Muscle of arm (tissue), 1 donor: ENCODE measurements at regions not wholly inside any gene's neighbourhood (a gene's known extent, or its start where the extent isn't known, plus 50 kb on each side); places are given as distances from the start of the nearest gene placed in this dataset.
A peak's percentile ranks its signal among the peaks of the same experiment; 100 is the strongest.

ENCODE experiments used
- DNase-seq: peaks from one replicate; pipeline ENCODE4 v3.0.0-alpha.2; 2013

DNA sequence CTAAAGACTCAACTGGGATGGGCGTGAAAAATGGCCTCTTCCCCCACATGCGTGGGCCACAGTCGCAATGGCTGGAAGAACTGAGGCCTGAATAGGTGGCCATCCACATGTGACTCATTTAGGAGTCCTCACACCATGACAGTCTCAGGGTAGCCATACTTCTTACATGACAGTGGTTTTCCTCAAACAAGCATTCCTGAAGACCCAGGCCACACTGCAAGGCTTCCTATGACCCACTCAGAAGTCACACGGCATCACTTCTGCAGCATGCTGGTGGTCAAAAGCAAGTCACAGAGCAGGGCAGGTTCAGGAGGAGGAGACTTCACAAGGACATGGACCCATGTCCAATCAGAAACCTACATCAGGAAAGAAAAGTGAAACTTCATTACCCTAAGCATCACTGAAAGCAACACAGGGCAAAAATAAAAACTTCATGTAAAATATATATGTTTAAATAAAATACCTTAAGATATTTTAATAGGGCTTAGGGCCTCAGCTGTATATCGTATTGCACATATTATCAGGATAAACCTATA is 257.1 kb downstream of the OPA1 start:
- no peak for DNase-seq

DNA sequence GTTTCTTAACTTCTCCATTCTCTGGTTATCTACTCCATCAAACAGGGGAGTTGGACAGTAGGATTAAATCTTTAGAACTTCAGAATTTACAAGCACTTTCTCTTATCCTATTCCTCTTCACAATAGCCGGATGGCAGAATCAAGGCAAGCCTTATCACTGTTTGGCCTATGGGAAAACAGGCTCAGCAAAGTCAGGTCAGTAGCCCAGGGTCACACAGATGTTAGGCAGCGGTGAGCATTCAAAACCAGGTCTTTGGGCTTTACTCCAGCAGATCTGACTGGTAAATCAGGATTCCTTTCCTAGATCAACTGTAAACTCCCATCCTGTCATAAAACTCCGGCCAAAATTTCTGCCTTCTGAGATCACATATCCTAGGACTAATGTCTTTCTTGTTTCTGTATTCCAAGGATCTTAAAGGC is 258.4 kb downstream of the OPA1 start:
- no peak for DNase-seq

DNA sequence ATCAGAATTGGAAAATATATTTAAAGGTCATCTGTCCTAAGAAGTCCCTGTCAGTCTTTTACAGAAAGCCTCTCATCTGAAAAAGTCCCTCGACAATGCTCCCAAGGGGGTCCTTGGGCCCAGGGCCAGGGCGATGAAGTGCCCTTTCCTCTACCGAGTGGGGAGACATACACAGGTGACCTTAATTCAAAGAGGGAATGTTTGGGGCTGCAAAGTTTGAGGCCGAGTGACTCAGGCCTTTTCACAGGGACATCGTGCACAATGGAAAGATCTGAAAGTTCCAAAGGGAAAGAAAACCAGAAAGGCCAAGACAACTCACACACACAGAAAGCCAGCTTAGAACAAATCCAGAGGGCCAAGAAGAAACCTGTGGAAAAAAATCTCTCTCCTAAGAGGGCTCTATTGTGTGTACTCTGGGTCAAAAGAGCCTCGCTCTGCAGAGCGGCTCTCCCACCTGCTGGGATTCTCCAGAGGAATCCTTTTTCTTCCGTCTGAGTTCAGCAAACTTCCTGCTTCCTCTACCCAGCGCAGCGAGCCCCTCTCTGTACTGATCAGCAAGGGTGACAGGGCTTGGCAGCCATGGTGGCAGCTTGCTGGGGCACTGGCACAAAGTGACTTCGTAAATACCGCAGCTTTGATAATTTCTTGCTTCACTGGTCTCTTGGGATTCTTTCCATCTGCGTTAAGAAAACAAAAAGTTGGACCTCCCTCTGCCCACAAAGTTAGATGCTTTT is 259.1 kb downstream of the OPA1 start:
- no peak for DNase-seq

DNA sequence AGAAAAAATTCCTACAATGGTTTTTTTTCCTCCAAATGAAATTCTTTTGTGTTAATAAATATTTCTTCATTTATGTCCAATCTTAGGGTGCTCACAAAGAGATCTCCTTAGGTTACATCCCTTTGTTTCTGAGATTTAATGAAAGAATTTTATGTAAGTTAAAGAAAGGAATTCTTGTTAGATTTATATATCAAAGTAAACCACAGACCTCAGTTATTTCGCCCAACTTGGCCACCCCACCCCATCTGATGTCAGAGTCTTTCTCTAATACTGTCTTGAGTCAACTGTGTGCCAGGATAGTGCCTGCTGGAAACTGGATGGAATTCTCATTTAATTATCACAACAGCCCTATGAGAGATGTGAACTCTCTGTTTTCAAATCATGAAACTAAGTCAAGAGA is 259.9 kb downstream of the OPA1 start:
- DNase-seq, result no peak

DNA sequence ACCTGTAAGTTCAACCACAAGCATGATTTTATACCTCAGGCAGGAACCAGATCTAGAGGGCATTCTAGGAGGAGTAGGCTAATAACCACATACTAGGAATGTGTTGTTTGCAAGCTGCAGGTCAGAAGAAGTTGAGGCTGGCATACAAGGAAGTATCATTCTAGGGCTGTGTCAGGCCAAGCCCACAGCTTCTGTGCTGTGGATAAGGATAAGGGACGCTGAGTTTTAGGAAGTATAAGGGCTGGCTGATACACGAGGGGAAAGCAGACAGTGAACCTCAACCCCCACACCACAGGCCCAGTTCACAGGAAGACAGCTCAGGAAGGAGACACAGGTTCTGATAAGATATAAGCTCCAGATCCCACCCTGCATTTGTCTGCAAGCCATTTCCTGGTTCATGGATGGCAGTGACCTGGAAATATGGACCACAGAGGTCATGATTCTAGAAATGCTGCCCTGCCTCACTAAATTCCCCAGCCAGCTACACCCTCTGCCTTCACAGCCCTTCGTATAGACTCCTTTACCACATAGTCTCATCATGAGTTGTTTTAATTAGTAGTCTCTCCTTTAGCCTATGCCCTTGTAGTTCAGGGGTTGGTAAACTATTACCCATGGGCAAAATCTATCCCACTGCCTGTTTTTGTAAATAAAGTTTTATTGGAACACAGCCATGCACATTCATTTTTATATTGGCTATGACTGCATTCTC is 260.7 kb downstream of the OPA1 start:
- no peak for DNase-seq

DNA sequence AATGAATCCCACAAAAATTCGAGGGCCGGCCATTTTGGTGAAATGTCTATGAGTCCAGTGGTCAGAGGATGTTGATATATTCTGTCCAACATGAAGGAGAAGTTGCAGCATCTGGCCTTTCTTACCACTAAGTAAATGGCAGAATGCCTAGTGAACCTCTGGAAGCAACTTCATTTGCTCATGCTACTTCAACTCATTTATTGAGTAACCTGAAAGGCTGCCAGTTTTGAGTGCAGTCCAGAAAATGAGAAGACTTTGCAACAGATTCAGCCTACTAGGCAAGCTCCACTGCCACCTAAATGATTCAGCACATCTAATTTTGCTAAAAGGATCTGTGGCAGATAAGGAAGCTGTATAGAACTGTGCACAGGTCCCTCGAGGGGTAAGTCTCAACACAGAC is 265.0 kb downstream of the OPA1 start:
- no peak for DNase-seq

DNA sequence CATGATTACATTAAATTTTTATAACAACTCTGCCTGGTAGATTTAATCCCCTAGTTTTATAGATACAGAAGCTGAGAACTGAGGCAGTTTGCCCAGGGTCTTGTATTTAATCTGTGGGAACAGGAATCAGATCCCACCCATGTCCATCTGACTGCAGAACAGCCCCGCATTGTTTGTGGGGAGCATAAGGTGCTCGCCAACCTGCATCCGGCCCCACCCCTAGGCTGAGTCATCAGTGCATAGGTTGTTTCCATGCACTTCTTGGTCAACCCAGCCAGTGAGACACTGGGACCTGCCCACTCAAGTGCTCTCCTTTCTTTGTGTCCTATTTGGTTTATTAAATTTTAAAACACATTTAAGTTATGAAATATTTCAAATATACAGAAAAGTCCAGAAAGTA is 266.2 kb downstream of the OPA1 start:
- no peak for DNase-seq

DNA sequence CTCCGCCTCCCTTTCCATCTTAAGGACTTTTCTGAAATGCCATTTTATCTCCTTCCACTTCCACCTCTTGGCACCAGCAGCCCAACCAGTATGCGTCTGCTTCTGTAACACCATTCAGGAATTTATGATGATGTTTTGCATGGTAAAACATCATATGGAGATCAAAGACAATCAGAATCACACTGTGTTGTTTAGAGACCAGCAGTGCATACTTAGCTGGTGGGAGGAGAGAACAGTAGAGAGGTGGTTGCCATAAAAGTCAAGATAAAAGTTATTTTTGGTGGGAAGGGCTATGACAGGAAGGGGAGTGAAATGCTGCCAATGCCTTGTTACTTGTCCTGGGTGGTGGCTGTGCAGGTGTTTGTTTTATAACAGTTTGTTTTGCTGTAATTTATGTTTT is 268.0 kb downstream of the OPA1 start:
- no peak for DNase-seq

DNA sequence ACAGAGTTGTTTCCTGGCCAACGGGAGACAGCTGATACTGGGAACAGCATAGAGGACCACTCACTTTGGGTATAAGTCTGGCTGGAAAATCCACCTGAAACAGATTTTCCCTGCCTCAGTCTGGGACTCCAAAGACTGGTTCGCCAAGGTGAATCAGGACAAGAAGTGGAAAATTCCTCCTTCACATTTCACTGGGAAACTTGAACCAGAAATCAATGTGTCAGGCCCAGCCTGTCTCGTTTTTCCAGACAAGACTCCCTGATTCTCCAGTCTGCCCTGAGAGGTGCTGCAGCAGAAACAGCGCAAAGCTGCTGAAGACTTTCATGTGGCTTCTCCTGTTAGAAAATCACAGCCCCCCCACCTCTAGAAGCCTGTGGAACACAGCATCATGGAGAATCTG is 269.8 kb downstream of the OPA1 start:
- DNase-seq, result peak; percentile 18

DNA sequence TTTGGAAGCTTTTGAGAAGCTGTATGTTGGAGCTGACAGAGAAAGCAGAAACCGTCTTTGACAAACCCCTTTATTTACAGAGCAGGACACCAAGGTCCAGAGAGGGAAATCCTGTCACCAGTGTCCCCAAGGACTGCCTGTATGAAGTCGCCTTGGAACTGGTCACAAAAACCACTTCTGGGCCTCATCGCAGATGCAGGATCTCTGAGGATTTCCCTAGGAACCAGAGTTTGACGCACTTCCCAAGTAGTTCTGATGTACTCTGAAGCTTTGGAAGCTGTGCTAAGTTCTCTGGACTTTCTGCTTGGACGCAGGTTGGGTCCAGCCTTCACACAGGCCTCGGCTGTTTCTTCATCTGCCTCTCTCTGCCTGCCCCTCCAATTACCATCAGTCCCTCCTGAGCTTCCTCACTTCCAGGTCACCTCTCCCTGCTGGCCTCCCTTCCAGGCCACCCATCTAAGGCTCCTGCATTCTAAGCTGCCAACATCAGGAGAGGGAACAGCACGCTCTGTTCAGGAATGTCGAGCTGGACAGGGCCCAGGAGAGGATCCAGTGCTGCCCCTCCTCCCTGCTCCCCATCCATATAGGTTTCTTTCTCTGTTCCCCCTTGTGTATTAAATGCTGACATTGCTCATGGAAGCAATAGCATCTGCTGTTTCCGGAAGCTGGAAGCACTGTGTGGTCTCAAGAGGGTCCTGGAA is 270.8 kb downstream of the OPA1 start:
- DNase-seq, result peak; percentile 15

DNA sequence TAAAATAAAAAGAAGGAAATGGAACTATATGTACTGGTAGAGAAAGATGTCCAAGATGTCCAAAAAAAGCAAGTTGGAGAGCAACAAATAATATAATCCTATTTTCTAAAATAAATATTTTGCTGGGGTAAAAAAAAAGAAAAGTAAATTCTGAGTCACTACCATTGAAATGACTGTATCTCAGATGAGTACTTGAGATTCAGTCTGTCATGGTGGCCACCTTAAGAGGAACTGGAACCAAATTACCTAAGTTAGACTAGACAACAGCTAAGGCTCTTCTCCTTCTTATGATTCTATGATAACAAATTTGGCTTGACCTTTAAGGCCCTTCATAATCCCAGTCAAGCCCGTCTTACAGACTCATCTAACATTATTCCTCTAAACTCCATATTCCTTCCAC is 270.6 kb upstream of the HES1 start:
- DNase-seq, result no peak

DNA sequence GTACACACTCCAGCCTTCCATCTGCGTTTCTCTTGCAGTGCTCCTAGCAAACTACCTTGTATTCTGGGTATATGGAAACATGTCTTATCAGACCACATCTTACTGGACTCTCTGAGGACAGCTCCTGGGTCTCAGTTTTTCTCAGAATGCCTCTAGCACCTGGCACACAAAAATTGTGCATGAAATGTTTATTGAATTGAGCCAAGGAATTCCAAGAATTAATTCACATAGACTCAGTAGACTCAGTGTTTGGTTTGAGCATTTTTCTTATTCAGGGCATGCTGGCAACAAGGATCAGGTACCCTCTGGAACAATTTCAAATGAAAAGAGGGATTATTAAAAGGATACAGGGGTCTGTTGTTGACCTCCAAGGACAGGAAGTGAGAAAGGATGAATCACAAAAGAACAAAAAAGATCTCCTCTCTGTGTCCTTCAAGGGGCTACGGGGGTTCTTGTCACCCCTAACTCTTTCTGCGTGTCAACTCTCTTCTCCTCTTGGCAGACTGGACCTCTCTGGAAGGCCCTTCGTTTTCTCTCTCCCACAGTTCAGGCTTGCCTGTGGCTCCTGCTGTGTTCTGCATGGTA is 270.0 kb upstream of the HES1 start:
- no peak for DNase-seq

DNA sequence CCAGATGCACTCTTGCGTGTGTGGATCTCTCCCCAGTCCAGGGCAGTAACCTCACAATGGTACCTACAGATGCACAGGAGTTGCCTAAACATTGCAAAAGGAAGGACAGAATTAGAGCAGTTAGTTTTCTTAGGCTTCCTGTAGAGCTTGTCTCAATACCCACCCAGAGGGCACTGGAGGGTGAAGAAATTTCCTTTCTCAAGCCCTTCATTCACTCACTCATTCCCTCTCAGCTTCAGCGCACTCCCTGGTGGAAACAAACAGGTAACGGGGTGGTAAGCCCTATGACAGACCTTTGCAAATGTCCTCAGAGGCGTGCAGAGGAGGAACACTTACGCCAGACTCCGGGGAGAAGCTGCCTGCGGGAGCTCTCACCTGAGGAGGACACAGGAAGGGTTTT is 267.4 kb upstream of the HES1 start:
- no peak for DNase-seq

DNA sequence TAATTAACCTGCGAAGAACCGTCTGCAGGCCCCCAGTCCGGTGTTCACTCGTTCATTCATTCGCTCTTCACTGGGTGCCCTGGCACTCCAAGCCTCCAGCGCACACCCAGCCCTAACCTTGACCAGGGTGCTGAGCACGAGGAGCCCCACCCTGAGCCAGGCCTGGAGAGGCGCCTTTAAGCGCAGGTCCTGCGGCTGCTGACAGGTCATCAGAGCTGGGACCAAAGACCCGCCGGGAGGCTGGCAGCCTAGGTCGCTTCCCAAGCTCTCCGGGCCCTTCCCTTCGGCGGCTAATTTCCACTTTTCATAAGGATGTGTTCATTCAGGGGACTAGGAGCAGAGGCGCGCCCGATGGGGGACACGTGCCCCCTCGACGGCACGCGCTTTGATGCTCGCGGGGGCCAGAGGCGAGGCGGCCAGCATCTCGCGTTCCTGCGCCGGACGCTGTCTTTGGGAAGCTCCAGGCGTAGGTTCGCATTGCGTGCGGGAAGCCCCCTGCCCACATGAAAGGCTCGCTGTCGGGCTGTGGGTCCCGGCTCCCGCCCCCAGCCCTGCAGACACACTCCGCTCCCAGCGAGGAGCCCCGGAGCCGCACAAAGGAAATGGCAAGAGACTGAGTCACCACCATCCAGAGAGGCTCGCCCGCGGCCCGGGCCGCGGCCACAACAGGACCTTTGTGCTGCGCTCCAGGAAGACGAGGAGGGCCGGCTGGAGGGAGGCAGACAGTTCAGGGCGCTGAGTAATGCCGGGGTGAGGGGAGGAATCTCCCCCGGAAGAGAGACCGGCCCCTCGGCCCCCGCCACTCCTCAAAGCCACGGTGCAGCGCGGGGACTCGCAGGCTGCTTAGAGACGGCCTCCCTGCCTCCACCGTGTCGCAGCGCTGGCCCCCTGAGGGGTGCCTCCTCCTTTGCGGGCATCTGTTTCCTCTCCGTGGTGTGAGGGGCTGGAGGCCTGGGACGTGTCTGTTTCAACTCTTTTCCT is 266.4 kb upstream of the HES1 start:
- peak; percentile 12 for DNase-seq

DNA sequence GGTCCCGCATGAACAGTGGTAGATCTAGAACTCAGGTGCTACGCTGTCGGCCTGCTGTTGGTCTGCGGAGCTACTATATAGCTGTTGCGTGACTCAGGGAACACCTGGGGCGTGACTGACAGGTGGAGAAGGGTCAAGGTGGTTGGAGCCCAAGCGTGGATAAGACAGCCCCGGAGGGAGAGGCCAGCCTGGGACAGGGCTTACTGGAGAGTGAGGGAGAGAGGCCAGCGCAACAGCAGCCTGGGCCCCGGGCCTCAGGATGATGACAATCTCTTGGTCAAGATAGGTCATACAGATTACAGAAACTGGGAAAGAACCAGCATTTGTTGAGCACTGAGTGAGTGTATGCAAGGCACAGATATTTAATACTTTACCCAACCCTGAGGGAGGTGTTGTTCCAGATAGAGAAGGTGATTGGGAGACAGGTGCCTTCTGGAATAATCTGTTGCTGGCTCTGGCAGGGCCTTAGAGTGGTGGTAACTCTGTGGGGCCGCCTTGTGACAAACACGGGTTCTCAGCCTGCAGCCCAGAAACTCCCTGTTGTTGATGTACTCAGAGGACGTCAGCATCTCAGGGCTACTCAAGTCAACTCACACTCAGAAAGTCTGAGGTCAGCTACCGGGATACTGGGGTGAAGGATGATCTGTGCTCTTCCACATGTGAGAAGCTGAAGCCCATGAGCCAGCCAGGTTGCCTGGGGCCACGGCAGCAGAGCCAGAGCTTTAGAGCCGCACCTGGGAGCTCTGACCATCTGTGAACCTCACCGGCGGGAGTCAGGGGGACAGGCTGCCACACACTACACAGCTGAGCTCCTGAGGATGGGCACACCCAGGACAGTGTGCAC is 265.4 kb upstream of the HES1 start:
- DNase-seq, result no peak

DNA sequence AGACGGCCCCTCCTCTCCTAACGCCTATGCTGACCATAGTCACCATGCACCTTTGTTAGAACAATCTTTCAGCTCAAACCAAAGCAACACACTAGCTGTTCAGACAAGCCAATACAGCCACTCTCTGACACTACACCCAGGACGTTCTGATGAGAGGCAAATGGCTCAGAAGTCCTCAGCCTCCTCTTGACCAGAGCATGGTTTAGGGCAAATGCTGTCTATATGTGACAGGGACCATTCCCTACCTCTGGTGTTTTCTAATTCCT is 264.8 kb upstream of the HES1 start:
- DNase-seq, result no peak

DNA sequence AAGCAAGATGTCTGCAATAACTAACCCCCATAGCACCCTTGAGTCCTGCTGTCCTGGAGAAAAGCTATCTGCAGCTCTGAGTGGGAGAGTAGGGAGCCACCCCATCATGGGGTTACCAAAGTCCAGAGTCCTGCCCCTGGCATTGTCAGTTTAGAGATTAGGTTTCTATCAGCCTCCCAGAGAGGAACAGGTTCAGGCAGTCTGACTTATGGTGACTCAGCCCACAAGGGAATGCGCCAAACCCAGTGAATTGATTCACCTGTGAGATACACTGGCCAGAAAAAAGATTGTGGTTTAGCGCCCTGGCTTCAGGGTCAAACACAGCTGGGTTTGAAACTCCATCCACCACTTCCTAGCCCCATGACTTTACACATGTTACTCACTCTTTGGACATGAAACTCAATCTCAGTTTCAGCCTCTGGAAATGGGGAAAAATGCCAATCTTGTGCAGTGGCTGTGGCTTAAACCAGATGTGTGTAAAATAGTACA is 263.6 kb upstream of the HES1 start:
- no peak for DNase-seq

DNA sequence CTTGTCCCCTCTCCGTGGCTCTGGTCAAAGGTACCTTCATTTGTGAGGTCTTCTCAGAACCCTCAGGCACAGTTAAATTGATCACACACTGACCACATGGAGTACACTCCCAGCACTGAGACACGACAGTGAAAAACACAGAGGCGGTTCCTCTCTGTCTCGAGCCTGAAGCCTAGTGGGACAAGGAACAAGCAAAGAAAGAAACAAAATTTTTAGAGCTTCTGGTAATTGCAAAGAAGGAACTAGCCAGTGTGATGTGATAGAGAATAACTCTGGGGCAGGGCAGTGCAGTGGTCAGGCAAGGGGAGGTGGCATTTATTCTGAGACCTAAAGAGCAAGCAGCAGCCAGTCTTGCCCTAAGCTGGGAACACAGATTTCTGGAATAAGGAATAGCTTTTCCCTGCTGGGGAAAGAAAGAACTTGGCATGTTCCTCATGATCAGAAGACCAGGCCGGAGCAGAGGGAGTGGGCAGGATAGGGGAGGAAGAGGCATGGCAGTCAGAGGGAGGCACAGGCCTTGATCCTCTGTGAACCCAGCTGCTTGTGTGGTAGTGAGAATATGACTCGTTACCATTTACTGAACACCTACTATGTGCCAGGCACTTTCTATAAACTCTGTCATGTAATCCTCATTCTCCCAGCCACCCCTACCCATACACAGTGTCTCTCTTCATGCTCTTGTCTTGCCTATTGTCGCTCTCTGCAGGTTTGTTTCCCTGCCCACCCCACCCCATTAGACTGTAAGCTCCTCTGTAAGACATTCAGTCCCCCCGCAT is 262.3 kb upstream of the HES1 start:
- DNase-seq, result no peak

DNA sequence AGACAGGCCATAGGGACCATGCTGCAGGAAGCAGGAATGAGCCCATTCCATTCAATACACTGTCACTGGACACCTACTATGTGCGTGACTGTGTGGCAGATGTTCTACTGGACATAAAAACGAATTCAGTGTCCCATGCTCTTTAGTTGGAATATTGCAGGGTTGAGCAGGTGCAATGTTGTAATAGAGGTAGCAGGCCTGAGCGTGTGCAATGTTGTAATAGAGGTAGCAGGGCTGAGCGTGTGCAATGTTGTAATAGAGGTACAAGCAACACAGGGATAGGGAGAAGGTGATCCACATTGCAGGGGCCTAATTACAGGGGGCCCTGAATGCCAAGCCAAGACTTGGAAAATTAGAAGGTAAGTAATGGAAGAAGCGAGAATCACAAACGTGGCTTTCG is 261.4 kb upstream of the HES1 start:
- DNase-seq, result no peak
